H9 (cell line): ENCODE measurements at regions not wholly inside any gene's neighbourhood (a gene's known extent, or its start where the extent isn't known, plus 50 kb on each side); places are given as distances from the start of the nearest gene placed in this dataset.

ENCODE experiments used
- DNase-seq: peaks from one replicate; pipeline ENCODE4 v3.0.0-alpha.2; 2017
- H2AFZ ChIP-seq: one replicate; pipeline ENCODE4 v1.6.1; 2013; ENCODE audit warnings: mild to moderate bottlenecking, low read length, control low read depth, moderate library complexity
- H2AK5ac ChIP-seq: 2 replicates; pipeline ENCODE4 v1.6.1; 2013; ENCODE audit warnings: low read length, control low read depth, mixed read lengths; ENCODE audit not compliant: insufficient read length
- H2BK120ac ChIP-seq: one replicate; pipeline ENCODE4 v1.6.1; 2013; ENCODE audit warnings: low read depth, mild to moderate bottlenecking, low read length, control low read depth, inconsistent platforms; ENCODE audit not compliant: poor library complexity, severe bottlenecking
- H2BK12ac ChIP-seq: 2 replicates; pipeline ENCODE4 v1.6.1; 2013; ENCODE audit warnings: low read length, control low read depth, mixed read lengths, low read depth; ENCODE audit not compliant: insufficient read length
- H2BK15ac ChIP-seq: 2 replicates; pipeline ENCODE4 v1.6.1; 2013; ENCODE audit warnings: low read depth, low read length, control low read depth
- H2BK20ac ChIP-seq: one replicate; pipeline ENCODE4 v1.6.1; 2013; ENCODE audit warnings: low read depth, mild to moderate bottlenecking, low read length, control low read depth, inconsistent platforms; ENCODE audit not compliant: poor library complexity, severe bottlenecking
- H2BK5ac ChIP-seq: 2 replicates; pipeline ENCODE4 v1.6.1; 2013; ENCODE audit warnings: low read length, control low read depth, mixed read lengths; ENCODE audit not compliant: insufficient read length
- H3K14ac ChIP-seq: 2 replicates; pipeline ENCODE4 v1.6.1; 2013; ENCODE audit warnings: low read length, control low read depth; ENCODE audit not compliant: insufficient read depth
- H3K18ac ChIP-seq: 2 replicates; pipeline ENCODE4 v1.6.1; 2013; ENCODE audit warnings: low read depth, mild to moderate bottlenecking, mixed read lengths, low read length, control low read depth; ENCODE audit not compliant: insufficient read length
- H3K23ac ChIP-seq: 2 replicates; pipeline ENCODE4 v1.6.1; 2013; ENCODE audit warnings: low read length, control low read depth, mixed read lengths, low read depth; ENCODE audit not compliant: insufficient read length
- H3K23me2 ChIP-seq: 2 replicates; pipeline ENCODE4 v1.6.1; 2013; ENCODE audit warnings: low read depth, mild to moderate bottlenecking, mixed read lengths, low read length, control low read depth; ENCODE audit not compliant: insufficient read length, poor library complexity, severe bottlenecking
- H3K27ac ChIP-seq: 2 replicates; pipeline ENCODE4 v1.5.1; 2013; ENCODE audit warnings: low read length, control low read depth, mixed read lengths, low read depth; ENCODE audit not compliant: insufficient read length
- H3K27me3 ChIP-seq: 2 replicates; pipeline ENCODE4 v1.6.1; 2013; ENCODE audit warnings: low read length, control low read depth, inconsistent platforms; ENCODE audit not compliant: insufficient read depth
- H3K4ac ChIP-seq: 2 replicates; pipeline ENCODE4 v1.6.1; 2013; ENCODE audit warnings: low read depth, mild to moderate bottlenecking, control low read depth, inconsistent platforms, low read length, moderate library complexity
- H3K4me1 ChIP-seq: 2 replicates; pipeline ENCODE4 v1.6.1; 2013; ENCODE audit warnings: low read length, control low read depth, inconsistent platforms; ENCODE audit not compliant: insufficient read depth
- H3K4me2 ChIP-seq: 2 replicates; pipeline ENCODE4 v1.6.1; 2013; ENCODE audit warnings: low read length, control low read depth, mixed read lengths; ENCODE audit not compliant: insufficient read length, insufficient read depth
- H3K56ac ChIP-seq: 2 replicates; pipeline ENCODE4 v1.6.1; 2013; ENCODE audit warnings: low read depth, mild to moderate bottlenecking, mixed read lengths, low read length, control low read depth; ENCODE audit not compliant: insufficient read length
- H3K79me1 ChIP-seq: 2 replicates; pipeline ENCODE4 v1.6.1; 2013; ENCODE audit warnings: low read depth, mild to moderate bottlenecking, moderate library complexity, low read length, control low read depth, inconsistent platforms; ENCODE audit not compliant: insufficient read depth, poor library complexity, severe bottlenecking
- H3K79me2 ChIP-seq: 2 replicates; pipeline ENCODE4 v1.6.1; 2013; ENCODE audit warnings: low read length, control low read depth, inconsistent platforms; ENCODE audit not compliant: insufficient read depth
- H3K9ac ChIP-seq: 2 replicates; pipeline ENCODE4 v1.6.1; 2013; ENCODE audit warnings: low read length, control low read depth, mixed read lengths; ENCODE audit not compliant: insufficient read length; ENCODE audit errors: extremely low read depth
- H3K9me3 ChIP-seq: one replicate; pipeline ENCODE4 v1.6.1; 2013; ENCODE audit warnings: low read depth, low read length, inconsistent platforms; ENCODE audit not compliant: control insufficient read depth
- H3T11ph ChIP-seq: one replicate; pipeline ENCODE4 v1.6.1; 2013; ENCODE audit warnings: mild to moderate bottlenecking, low read length, control low read depth, inconsistent platforms
- H4K20me1 ChIP-seq: one replicate; pipeline ENCODE4 v1.6.1; 2013; ENCODE audit not compliant: control insufficient read depth, insufficient read length, insufficient read depth
- H4K5ac ChIP-seq: 2 replicates; pipeline ENCODE4 v1.6.1; 2013; ENCODE audit warnings: low read depth, mild to moderate bottlenecking, mixed read lengths, low read length, control low read depth; ENCODE audit not compliant: insufficient read length
- H4K8ac ChIP-seq: replicated peaks from 2 replicates; pipeline ENCODE4 v1.6.1; 2013; ENCODE audit warnings: low read length, control low read depth, mixed read lengths, low read depth; ENCODE audit not compliant: insufficient read length
- H4K91ac ChIP-seq: 2 replicates; pipeline ENCODE4 v1.6.1; 2013; ENCODE audit warnings: low read depth, mild to moderate bottlenecking, moderate library complexity, mixed read lengths, low read length, control low read depth; ENCODE audit not compliant: insufficient read length
- H3K27ac Mint-ChIP-seq, 3 experiments: 2 replicates in 2 of 3; 3 replicates in 1 of 3; pipeline ENCODE4 v1.8.0; 2020 to 2021; ENCODE audit warnings: mixed read lengths in 3 of 3, mild to moderate bottlenecking in 1 of 3, moderate library complexity in 1 of 3
- H3K27me3 Mint-ChIP-seq: 2 replicates; pipeline ENCODE4 v1.8.0; 2021; ENCODE audit warnings: low read depth, mild to moderate bottlenecking, moderate library complexity, mixed read lengths
- H3K36me3 Mint-ChIP-seq, 3 experiments: 2 replicates in 2 of 3; 3 replicates in 1 of 3; pipeline ENCODE4 v1.8.0; 2020 to 2021; ENCODE audit warnings: low read depth in 3 of 3, mixed read lengths in 3 of 3; ENCODE audit not compliant: insufficient read depth in 1 of 3
- H3K4me1 Mint-ChIP-seq, 2 experiments: 2 replicates each; pipeline ENCODE4 v1.8.0; 2020; ENCODE audit warnings: mixed read lengths in 2 of 2
- H3K4me3 Mint-ChIP-seq, 2 experiments: 2 replicates in 1 of 2; 3 replicates in 1 of 2; pipeline ENCODE4 v1.8.0; 2020 to 2021; ENCODE audit warnings: mild to moderate bottlenecking in 2 of 2, mixed read lengths in 2 of 2, moderate library complexity in 1 of 2
- H3K9me3 Mint-ChIP-seq, 2 experiments: 2 replicates in 1 of 2; 3 replicates in 1 of 2; pipeline ENCODE4 v1.8.0; 2020; ENCODE audit warnings: mild to moderate bottlenecking in 2 of 2, mixed read lengths in 2 of 2, moderate library complexity in 1 of 2
- CTCF ChIP-seq: fragments of 200-600 bp; sonication (generic); conservative IDR thresholded peaks from 3 replicates; pipeline ENCODE4 v1.8.0; 2021; ENCODE audit warnings: antibody characterized with exemption, mild to moderate bottlenecking
- WGBS: extraction: QIAGEN DNeasy Blood & Tissue Kit; methylation state at CpG from one replicate; pipeline ENCODE4 v1.1.7; 2013; ENCODE audit warnings: missing lambda C conversion rate, low lambda C conversion rate, mixed read lengths; ENCODE audit not compliant: insufficient read length; ENCODE audit errors: extremely low coverage; 5-methylcytosine and 5-hydroxymethylcytosine counted together

GRCh38 chr3:94311651-94312050 lies 248.8 kb downstream of the NSUN3 start:
- H2BK12ac ChIP-seq = no peak overlapping the region
- no peak overlapping the region for H2BK5ac ChIP-seq
- H3K4ac ChIP-seq = no peak overlapping the region
- H4K5ac ChIP-seq = no peak overlapping the region
- Mint-ChIP-seq H3K27me3 (no peaks in the 10 kb centered on the region), H3K9me3 (no peaks in the 10 kb centered on the region), H3K27ac (no peak overlapping the region), H3K4me1 (peaks cover 4 to 5% of the 10 kb centered on the region in 2 experiments), H3K4me3 (no peak overlapping the region), H3K36me3 (no peaks in the 10 kb centered on the region)
- no peak overlapping the region for H2AK5ac ChIP-seq
- no peak overlapping the region for H3K4me2 ChIP-seq
- no peak overlapping the region for H4K91ac ChIP-seq
- H3K14ac ChIP-seq = no peak overlapping the region
- no peaks in the 10 kb centered on the region for H3K79me2 ChIP-seq
- H3K27me3 ChIP-seq = no peaks in the 10 kb centered on the region
- H3K9me3 ChIP-seq = no peaks in the 10 kb centered on the region
- no peak overlapping the region for H2BK120ac ChIP-seq
- no peaks in the 10 kb centered on the region for H3K79me1 ChIP-seq
- H4K20me1 ChIP-seq = no peaks in the 10 kb centered on the region
- H3K23ac ChIP-seq = no peak overlapping the region
- H2AFZ ChIP-seq = no peak overlapping the region
- TF ChIP-seq CTCF = no peak
- H3T11ph ChIP-seq = no peak overlapping the region
- no peaks in the 10 kb centered on the region for H3K23me2 ChIP-seq
- H3K9ac ChIP-seq = no peak overlapping the region
- DNase-seq = no peak
- no peak overlapping the region for H3K18ac ChIP-seq
- no peak overlapping the region for H3K27ac ChIP-seq
- H4K8ac ChIP-seq = no peak overlapping the region
- WGBS = no CpG with 5 or more reads among the region's 3 CpGs
- H2BK15ac ChIP-seq = no peak overlapping the region
- no peak overlapping the region for H3K56ac ChIP-seq
- H2BK20ac ChIP-seq = no peak overlapping the region
- no peaks in the 10 kb centered on the region for H3K4me1 ChIP-seq
